K562 (cell line): ENCODE measurements at regions not wholly inside any gene's neighbourhood (a gene's known extent, or its start where the extent isn't known, plus 50 kb on each side); places are given as distances from the start of the nearest gene placed in this dataset.

ENCODE experiments used
- CEBPB ChIP-seq: fragments of 450-650 bp; IDR thresholded peaks from 2 replicates; pipeline ENCODE4 v1.6.1; 2016; ENCODE audit warnings: missing genetic modification characterization, missing compliant biosample characterization
- CHD2 ChIP-seq: IDR thresholded peaks from 2 replicates; pipeline ENCODE4 v1.6.1; 2011; ENCODE audit warnings: low read depth, low read length
- CHD4 ChIP-seq: fragments of 200-600 bp; sonication (generic); IDR thresholded peaks from 3 replicates; pipeline ENCODE4 v1.6.1; 2012; ENCODE audit warnings: low read depth, mild to moderate bottlenecking, mixed read lengths, low read length, inconsistent platforms; ENCODE audit not compliant: insufficient read depth, insufficient replicate concordance, poor library complexity, severe bottlenecking
- CREB3L1 ChIP-seq: fragments of 450-650 bp; IDR thresholded peaks from 2 replicates; pipeline ENCODE4 v1.6.1; 2014; ENCODE audit warnings: low read depth, mild to moderate bottlenecking, moderate library complexity, borderline replicate concordance
- CREM ChIP-seq: IDR thresholded peaks from 2 replicates; pipeline ENCODE4 v1.6.1; 2014; ENCODE audit warnings: antibody characterized with exemption, low read depth
- CXXC5 ChIP-seq: fragments of 250-450 bp; sonication (Bioruptor Pico); IDR thresholded peaks from 2 replicates; pipeline ENCODE4 v1.8.0; 2022; ENCODE audit warnings: inconsistent platforms, mild to moderate bottlenecking, moderate library complexity
- DPF2 ChIP-seq: fragments of 450-650 bp; IDR thresholded peaks from 2 replicates; pipeline ENCODE4 v1.6.1; 2016
- HSF4 ChIP-seq: fragments of 250-450 bp; sonication (Bioruptor Pico); IDR thresholded peaks from 2 replicates; pipeline ENCODE4 v2.1.2; 2022; ENCODE audit warnings: mild to moderate bottlenecking, moderate library complexity, borderline replicate concordance
- IRF2 ChIP-seq: sonication (generic); formaldehyde crosslinking; IDR thresholded peaks from 2 replicates; pipeline ENCODE4 v1.8.1; 2022; ENCODE audit warnings: mild to moderate bottlenecking, missing genetic modification reagents
- LEF1 ChIP-seq: fragments of 450-650 bp; IDR thresholded peaks from 2 replicates; pipeline ENCODE4 v1.6.1; 2016; ENCODE audit warnings: mild to moderate bottlenecking
- NFIC ChIP-seq: fragments of 450-650 bp; IDR thresholded peaks from 2 replicates; pipeline ENCODE4 v1.6.1; 2017; ENCODE audit warnings: mild to moderate bottlenecking, inconsistent platforms
- NR0B1 ChIP-seq: fragments of 450-650 bp; IDR thresholded peaks from one replicate; pipeline ENCODE4 v1.6.1; 2018; ENCODE audit warnings: mild to moderate bottlenecking, moderate library complexity; ENCODE audit not compliant: partially characterized antibody
- POLR3G ChIP-seq: IDR thresholded peaks from 2 replicates; pipeline ENCODE4 v1.6.1; 2011; ENCODE audit not compliant: insufficient read length, insufficient replicate concordance; ENCODE audit errors: extremely low read depth
- RAD21 ChIP-seq, 2 experiments: fragments of 250-450 bp in 1 of 2; fragments of 450-650 bp in 1 of 2; sonication (Bioruptor Pico) in 1 of 2; formaldehyde crosslinking in 1 of 2; IDR thresholded peaks in 1 of 2; conservative IDR thresholded peaks in 1 of 2; 2 replicates each; pipeline versions ENCODE4 v1.4.0 to v1.8.0; 2020 to 2022; ENCODE audit warnings: mild to moderate bottlenecking in 2 of 2, moderate library complexity in 1 of 2
- SIRT6 ChIP-seq: IDR thresholded peaks from one replicate; pipeline ENCODE4 v1.6.1; 2012; ENCODE audit warnings: low read depth, mild to moderate bottlenecking, control low read depth, inconsistent platforms, low read length, moderate library complexity
- TBL1XR1 ChIP-seq, 2 experiments: IDR thresholded peaks; 2 replicates each; pipeline ENCODE4 v1.6.1; 2012; ENCODE audit warnings: improper control_type of control experiment in 2 of 2, low read length in 2 of 2, mild to moderate bottlenecking in 1 of 2
- UBTF ChIP-seq, 2 experiments: IDR thresholded peaks; 2 replicates each; pipeline ENCODE4 v1.6.1; 2012; ENCODE audit warnings: improper control_type of control experiment in 2 of 2, low read depth in 2 of 2, low read length in 2 of 2, borderline replicate concordance in 1 of 2
- XRCC4 ChIP-seq: IDR thresholded peaks from one replicate; pipeline ENCODE4 v1.6.1; 2011; ENCODE audit not compliant: insufficient read depth, insufficient read length; ENCODE audit errors: extremely low read depth
- ZFP1 ChIP-seq: fragments of 450-650 bp; formaldehyde crosslinking; IDR thresholded peaks from 2 replicates; pipeline ENCODE4 v1.4.0; 2020; ENCODE audit warnings: mild to moderate bottlenecking, mixed read lengths
- ZNF449 ChIP-seq: fragments of 250-450 bp; sonication (Bioruptor Pico); IDR thresholded peaks from 2 replicates; pipeline ENCODE4 v1.8.0; 2022; ENCODE audit warnings: moderate library complexity, mild to moderate bottlenecking, inconsistent platforms
- ZSCAN29 ChIP-seq: fragments of 450-650 bp; IDR thresholded peaks from 2 replicates; pipeline ENCODE4 v1.6.1; 2017

GRCh38 chr16:85171759-85172454 lies 59.6 kb upstream of the CIBAR2 start (continued):
- TF ChIP-seq CHD4 = peak; percentile 30
- TF ChIP-seq POLR3G = no peak
- 0 out of 2 replicates have a peak, but pooled peaks have one; percentile 30 for TF ChIP-seq ZFP1 (CRISPR knock-in tag)
- no peak for TF ChIP-seq HSF4 (CRISPR knock-in tag)
- peak; percentile 94 for TF ChIP-seq LEF1
- TF ChIP-seq ZNF449 (CRISPR knock-in tag) = no peak
- TF ChIP-seq TBL1XR1 (IDR thresholded peaks at IDR 0.05; ENCODE audit: low read length in 2 of 2) = peak; percentile 39 to 87; a peak in 3 of 4 replicates
- peak; percentile 6; the same call in 1 of the 2 replicates for TF ChIP-seq CREB3L1
- 0 out of 4 replicates have a peak, but pooled peaks of 1 of the 2 experiments have one; percentile 10 for TF ChIP-seq RAD21 (CRISPR knock-in tag; conservative IDR thresholded peaks at IDR 0.05 in 1 of 2, IDR thresholded peaks at IDR 0.05 in 1 of 2)
- no peak for TF ChIP-seq CEBPB (tag)
- no peak for TF ChIP-seq CHD2
- no peak for TF ChIP-seq XRCC4
- peak; percentile 43; the same call in 1 of the 2 replicates for TF ChIP-seq NFIC
- no peak for TF ChIP-seq SIRT6
- no peak for TF ChIP-seq IRF2
- TF ChIP-seq DPF2 = peak; percentile 94
- peak; percentile 37 to 79; a peak in 3 of 4 replicates for TF ChIP-seq UBTF (IDR thresholded peaks at IDR 0.05; ENCODE audit: borderline replicate concordance in 1 of 2, low read depth in 2 of 2, low read length in 2 of 2)
- no peak for TF ChIP-seq NR0B1
- peak; percentile 90 for TF ChIP-seq ZSCAN29
- TF ChIP-seq CREM = peak; percentile 83
- TF ChIP-seq CXXC5 (CRISPR knock-in tag) = peak; percentile 83
